SK-N-SH (cell line): ENCODE measurements at regions not wholly inside any gene's neighbourhood (a gene's known extent, or its start where the extent isn't known, plus 50 kb on each side); places are given as distances from the start of the nearest gene placed in this dataset.

ENCODE experiments used
- CTCF ChIA-PET: fragments of 300-600, 350-600 bp; formaldehyde crosslinking; extraction: SDS; loops from one replicate; lab custom pipeline; 2021; lab: Yijun Ruan, JAX
- POLR2A ChIA-PET: fragments of 350-600 bp; sonication (Branson Sonifier 250); formaldehyde crosslinking; extraction: SDS; loops from one replicate; lab custom pipeline; 2020; ENCODE audit warnings: antibody characterized with exemption, inconsistent platforms; lab: Yijun Ruan, JAX
- DNase-seq: peaks from one replicate; pipeline ENCODE4 v3.0.0; 2012
- H2AFZ ChIP-seq: fragments of 200-600 bp; sonication (generic); 2 replicates; pipeline ENCODE4 v1.8.1; 2016; ENCODE audit warnings: antibody characterized with exemption, mild to moderate bottlenecking, low read depth
- H3F3A ChIP-seq: fragments of 200-600 bp; sonication (generic); replicated peaks from 2 replicates; pipeline ENCODE3; 2016; ENCODE audit warnings: antibody characterized with exemption, mild to moderate bottlenecking; ENCODE audit not compliant: insufficient read depth
- H3K27ac ChIP-seq, 2 experiments: fragments of 200-500 bp in 1 of 2; fragments of 200-600 bp in 1 of 2; sonication (Bioruptor generic) in 1 of 2; sonication (generic), shearing (Covaris generic) in 1 of 2; 2 replicates each; pipeline versions ENCODE4 v1.5.1 to v1.6.1; 2014 to 2016; ENCODE audit warnings: low read depth in 2 of 2, inconsistent platforms in 1 of 2, low read length in 1 of 2, mild to moderate bottlenecking in 1 of 2, mixed read lengths in 1 of 2
- H3K27me3 ChIP-seq: fragments of 200-600 bp; sonication (generic), shearing (Covaris generic); 2 replicates; pipeline ENCODE4 v1.6.1; 2016; ENCODE audit warnings: mixed run types; ENCODE audit not compliant: insufficient read depth
- H3K36me3 ChIP-seq, 2 experiments: fragments of 200-500 bp in 1 of 2; fragments of 200-600 bp in 1 of 2; sonication (Bioruptor generic) in 1 of 2; sonication (generic) in 1 of 2; replicated peaks in 1 of 2; 2 replicates each; pipeline versions ENCODE3 to v1.5.1; 2014 to 2016; ENCODE audit warnings: low read length in 1 of 2, mild to moderate bottlenecking in 1 of 2; ENCODE audit not compliant: insufficient read depth in 2 of 2, control insufficient read depth in 1 of 2
- H3K4me1 ChIP-seq, 2 experiments: fragments of 200-500 bp in 1 of 2; fragments of 200-600 bp in 1 of 2; sonication (Bioruptor generic) in 1 of 2; sonication (generic), shearing (Covaris generic) in 1 of 2; 2 replicates each; pipeline versions ENCODE4 v1.5.1 to v1.6.1; 2014 to 2016; ENCODE audit warnings: low read depth in 1 of 2, low read length in 1 of 2, mixed run types in 1 of 2; ENCODE audit not compliant: insufficient read depth in 2 of 2, control insufficient read depth in 1 of 2
- H3K4me2 ChIP-seq: fragments of 200-600 bp; sonication (generic), shearing (Covaris generic); 2 replicates; pipeline ENCODE4 v1.6.1; 2017; ENCODE audit warnings: mixed run types
- H3K4me3 ChIP-seq, 2 experiments: fragments of 200-500 bp in 1 of 2; fragments of 200-600 bp in 1 of 2; sonication (Bioruptor generic) in 1 of 2; sonication (generic), shearing (Covaris generic) in 1 of 2; 2 replicates each; pipeline versions ENCODE4 v1.5.1 to v1.8.1; 2014 to 2016; ENCODE audit warnings: low read depth in 2 of 2, inconsistent platforms in 1 of 2, low read length in 1 of 2, mild to moderate bottlenecking in 1 of 2, mixed read lengths in 1 of 2, moderate library complexity in 1 of 2
- H3K79me2 ChIP-seq: fragments of 200-600 bp; sonication (generic); 2 replicates; pipeline ENCODE4 v1.8.1; 2017; ENCODE audit warnings: mild to moderate bottlenecking; ENCODE audit not compliant: insufficient read depth
- H3K9ac ChIP-seq: fragments of 200-600 bp; sonication (generic); 2 replicates; pipeline ENCODE4 v1.6.1; 2017; ENCODE audit warnings: mixed run types
- H3K9me2 ChIP-seq: fragments of 200-600 bp; sonication (generic); 2 replicates; pipeline ENCODE4 v1.6.1; 2017; ENCODE audit warnings: mixed run types
- H3K9me3 ChIP-seq: fragments of 200-600 bp; sonication (generic); 2 replicates; pipeline ENCODE4 v1.6.1; 2017; ENCODE audit warnings: mixed run types, mild to moderate bottlenecking, moderate library complexity
- H4K20me1 ChIP-seq: fragments of 200-600 bp; sonication (generic); 2 replicates; pipeline ENCODE4 v1.6.1; 2017; ENCODE audit warnings: mild to moderate bottlenecking, mixed run types; ENCODE audit not compliant: insufficient read depth
- CHD2 ChIP-seq: fragments of 150-350 bp; IDR thresholded peaks from 2 replicates; pipeline ENCODE4 v1.6.1; 2018; ENCODE audit warnings: low read length; ENCODE audit not compliant: partially characterized antibody
- ELF1 ChIP-seq: IDR thresholded peaks from 2 replicates; pipeline ENCODE4 v1.4.0; 2012
- EP300 ChIP-seq, 2 experiments: IDR thresholded peaks; 2 replicates each; pipeline versions ENCODE4 v1.4.0 to v1.6.1; 2012; ENCODE audit warnings: borderline replicate concordance in 1 of 2, low read depth in 1 of 2, low read length in 1 of 2
- EZH2phosphoT487 ChIP-seq: fragments of 200-600 bp; sonication (generic); IDR thresholded peaks from 2 replicates; pipeline ENCODE4 v1.6.1; 2017; ENCODE audit warnings: low read depth, mixed run types, mild to moderate bottlenecking, antibody characterized with exemption, moderate library complexity, borderline replicate concordance
- FOXJ3 ChIP-seq: sonication (generic); formaldehyde crosslinking; IDR thresholded peaks from 2 replicates; pipeline ENCODE4 v1.5.1; 2020; ENCODE audit warnings: mild to moderate bottlenecking, missing genetic modification reagents
- FOXM1 ChIP-seq: IDR thresholded peaks from 2 replicates; pipeline ENCODE4 v1.4.0; 2012; ENCODE audit warnings: low read depth, mild to moderate bottlenecking
- GABPA ChIP-seq: IDR thresholded peaks from 2 replicates; pipeline ENCODE4 v1.4.0; 2012; ENCODE audit warnings: low read depth, mild to moderate bottlenecking
- GATA2 ChIP-seq: sonication (generic); formaldehyde crosslinking; IDR thresholded peaks from 2 replicates; pipeline ENCODE4 v1.5.0; 2020; ENCODE audit warnings: mild to moderate bottlenecking, missing genetic modification reagents
- IRF3 ChIP-seq: fragments of 150-350 bp; IDR thresholded peaks from 2 replicates; pipeline ENCODE4 v1.6.1; 2016; ENCODE audit warnings: mild to moderate bottlenecking, low read depth, low read length
- NFIC ChIP-seq: IDR thresholded peaks from 2 replicates; pipeline ENCODE4 v1.4.0; 2012; ENCODE audit warnings: borderline replicate concordance
- RAD21 ChIP-seq: IDR thresholded peaks from 2 replicates; pipeline ENCODE4 v1.6.1; 2012; ENCODE audit warnings: mild to moderate bottlenecking, low read length
- RFX5 ChIP-seq: IDR thresholded peaks from 2 replicates; pipeline ENCODE4 v1.6.1; 2012; ENCODE audit warnings: mild to moderate bottlenecking, improper control_type of control experiment, low read length
- RXRA ChIP-seq: IDR thresholded peaks from 2 replicates; pipeline ENCODE4 v1.4.0; 2012; ENCODE audit warnings: low read depth, mild to moderate bottlenecking, borderline replicate concordance
- SMC3 ChIP-seq: IDR thresholded peaks from 2 replicates; pipeline ENCODE4 v1.6.1; 2012; ENCODE audit warnings: low read depth, low read length, improper control_type of control experiment
- USF1 ChIP-seq: IDR thresholded peaks from 2 replicates; pipeline ENCODE4 v1.4.0; 2012; ENCODE audit warnings: low read depth, borderline replicate concordance
- ZBTB33 ChIP-seq: IDR thresholded peaks from 2 replicates; pipeline ENCODE4 v1.4.0; 2012; ENCODE audit warnings: low read depth, borderline replicate concordance
- WGBS: methylation state at CpG from one replicate; pipeline ENCODE4 v1.1.6; 2017; ENCODE audit warnings: low lambda C conversion rate; 5-methylcytosine and 5-hydroxymethylcytosine counted together
- TF ChIP-seq, protein P1 (sequence below): fragments of 150-350 bp; IDR thresholded peaks from 2 replicates; pipeline ENCODE4 v1.6.1; 2017; ENCODE audit warnings: antibody characterized with exemption, low read length, low read depth, borderline replicate concordance

- no peaks in the 10 kb centered on the region for H3K36me3 ChIP-seq
- WGBS: 92% methylated on average over 10 of the region's 10 CpGs
- no peak overlapping the region for H3K9ac ChIP-seq
- peaks cover 4% of the 10 kb centered on the region for H3F3A ChIP-seq
- POLR2A ChIA-PET: no interaction called here
- H2AFZ ChIP-seq: no peak overlapping the region
- H3K4me1 ChIP-seq: no peaks in the 10 kb centered on the region; a peak in 1 of 4 replicates
- H4K20me1 ChIP-seq: no peaks in the 10 kb centered on the region
- TF ChIP-seq EZH2phosphoT487 (no peak), RAD21 (no peak), ELF1 (no peak), NFIC (no peak), CHD2 (no peak), USF1 (no peak), SMC3 (no peak), EP300 (IDR thresholded peaks at IDR 0.05; ENCODE audit: borderline replicate concordance in 1 of 2, low read depth in 1 of 2, low read length in 1 of 2) (no peak), GABPA (no peak), RXRA (no peak), FOXM1 (no peak), FOXJ3 (CRISPR knock-in tag) (no peak), IRF3 (no peak), RFX5 (no peak), GATA2 (no peak), ZBTB33 (no peak)
- TF ChIP-seq, protein P1, sequence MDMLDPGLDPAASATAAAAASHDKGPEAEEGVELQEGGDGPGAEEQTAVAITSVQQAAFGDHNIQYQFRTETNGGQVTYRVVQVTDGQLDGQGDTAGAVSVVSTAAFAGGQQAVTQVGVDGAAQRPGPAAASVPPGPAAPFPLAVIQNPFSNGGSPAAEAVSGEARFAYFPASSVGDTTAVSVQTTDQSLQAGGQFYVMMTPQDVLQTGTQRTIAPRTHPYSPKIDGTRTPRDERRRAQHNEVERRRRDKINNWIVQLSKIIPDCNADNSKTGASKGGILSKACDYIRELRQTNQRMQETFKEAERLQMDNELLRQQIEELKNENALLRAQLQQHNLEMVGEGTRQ: no peak
- no peaks in the 10 kb centered on the region for H3K79me2 ChIP-seq
- no peak overlapping the region for H3K4me2 ChIP-seq
- H3K27me3 ChIP-seq: no peaks in the 10 kb centered on the region
- CTCF ChIA-PET: interaction anchor here (1.0 kb wide), 1 partner anchor 13 kb away, joined by 3 read pairs; no protein-coding TSS in a partner anchor
- H3K9me2 ChIP-seq: no peaks in the 10 kb centered on the region
- H3K9me3 ChIP-seq: no peaks in the 10 kb centered on the region; the same call in 1 of the 2 replicates
- DNase-seq: no peak
- H3K27ac ChIP-seq: no peak overlapping the region
- no peak overlapping the region for H3K4me3 ChIP-seq
Measured at GRCh38 chr7:131122394-131122793, 205.3 kb upstream of the MKLN1 start.
